HAP-1 (cell line): ENCODE measurements at regions not wholly inside any gene's neighbourhood (a gene's known extent, or its start where the extent isn't known, plus 50 kb on each side); places are given as distances from the start of the nearest gene placed in this dataset.

Experiments used
- DNase-seq, 2 experiments: peaks; one replicate each; pipeline ENCODE4 v3.0.0-alpha.2; 2016 to 2020; ENCODE audit warnings: low spot score in 2 of 2
- H3K27me3 ChIP-seq: fragments of 250-450 bp; sonication (Bioruptor Pico); 2 replicates; pipeline ENCODE4 v1.5.1; 2020; ENCODE audit warnings: low read depth, mild to moderate bottlenecking, moderate library complexity
- H3K36me3 ChIP-seq: fragments of 250-450 bp; sonication (Bioruptor Pico); replicated peaks from 2 replicates; pipeline ENCODE4 v1.5.1; 2020; ENCODE audit warnings: mild to moderate bottlenecking
- H3K4me1 ChIP-seq: fragments of 250-450 bp; sonication (Bioruptor Pico); 2 replicates; pipeline ENCODE4 v1.5.1; 2020; ENCODE audit warnings: mild to moderate bottlenecking
- H3K4me3 ChIP-seq: fragments of 250-450 bp; sonication (Bioruptor Pico); 2 replicates; pipeline ENCODE4 v1.5.1; 2020; ENCODE audit warnings: mild to moderate bottlenecking, moderate library complexity
- H3K9me3 ChIP-seq: fragments of 250-450 bp; sonication (Bioruptor Pico); 2 replicates; pipeline ENCODE4 v1.5.1; 2020; ENCODE audit warnings: mild to moderate bottlenecking, moderate library complexity
- in situ Hi-C: fragments of 300-500 bp; cut with MboI; formaldehyde crosslinking; loops from 3 replicates; pipeline ENCODE4 v1.14.3; 2020; ENCODE audit warnings: low sequenced_read_pairs, inconsistent platforms, mixed read lengths

GRCh38 chr13:104372095-104372655, 1306.0 kb upstream of the SLC10A2 start:
- in situ Hi-C loops, result no loop called here
- H3K9me3 ChIP-seq, result no peaks in the 10 kb centered on the region
- DNase-seq, result no peak

GRCh38 chr13:104365430-104365829, 1299.2 kb upstream of the SLC10A2 start:
- no peaks in the 10 kb centered on the region for H3K36me3 ChIP-seq
- no peak overlapping the region for H3K4me3 ChIP-seq
- H3K27me3 ChIP-seq, result no peaks in the 10 kb centered on the region
- in situ Hi-C loops, result no loop called here
- H3K4me1 ChIP-seq, result no peaks in the 10 kb centered on the region
- DNase-seq, result no peak
- no peaks in the 10 kb centered on the region for H3K9me3 ChIP-seq

More at GRCh38 chr13:104372095-104372655, 1306.0 kb upstream of the SLC10A2 start:
- no peak overlapping the region for H3K4me3 ChIP-seq
- no peaks in the 10 kb centered on the region for H3K27me3 ChIP-seq
- H3K36me3 ChIP-seq, result no peaks in the 10 kb centered on the region
- no peaks in the 10 kb centered on the region for H3K4me1 ChIP-seq

GRCh38 chr13:104357672-104358354, 1291.6 kb upstream of the SLC10A2 start:
- Histone ChIP-seq H3K27me3 (no peaks in the 10 kb centered on the region), H3K4me3 (no peak overlapping the region), H3K9me3 (no peaks in the 10 kb centered on the region), H3K4me1 (no peaks in the 10 kb centered on the region), H3K36me3 (no peaks in the 10 kb centered on the region)
- no peak for DNase-seq
- in situ Hi-C loops, result no loop called here

GRCh38 chr13:104357174-104357573, 1291.0 kb upstream of the SLC10A2 start:
- Histone ChIP-seq H3K27me3 (no peaks in the 10 kb centered on the region), H3K36me3 (no peaks in the 10 kb centered on the region), H3K4me3 (no peak overlapping the region), H3K4me1 (no peaks in the 10 kb centered on the region), H3K9me3 (no peaks in the 10 kb centered on the region)
- in situ Hi-C loops, result no loop called here
- no peak for DNase-seq

GRCh38 chr13:104355041-104355670, 1288.9 kb upstream of the SLC10A2 start:
- H3K4me3 ChIP-seq, result no peak overlapping the region
- no peaks in the 10 kb centered on the region for H3K27me3 ChIP-seq
- H3K36me3 ChIP-seq, result no peaks in the 10 kb centered on the region
- H3K9me3 ChIP-seq, result no peaks in the 10 kb centered on the region
- no peaks in the 10 kb centered on the region for H3K4me1 ChIP-seq
- in situ Hi-C loops, result no loop called here
- DNase-seq, result no peak

GRCh38 chr13:104327211-104327610, 1261.0 kb upstream of the SLC10A2 start:
- no peak overlapping the region for H3K4me3 ChIP-seq
- in situ Hi-C loops, result no loop called here
- no peaks in the 10 kb centered on the region for H3K27me3 ChIP-seq
- H3K4me1 ChIP-seq, result no peaks in the 10 kb centered on the region
- DNase-seq, result no peak
- no peaks in the 10 kb centered on the region for H3K9me3 ChIP-seq
- no peaks in the 10 kb centered on the region for H3K36me3 ChIP-seq

GRCh38 chr13:104326523-104326922, 1260.3 kb upstream of the SLC10A2 start:
- Histone ChIP-seq H3K27me3 (no peaks in the 10 kb centered on the region), H3K9me3 (no peaks in the 10 kb centered on the region), H3K36me3 (no peaks in the 10 kb centered on the region), H3K4me3 (no peak overlapping the region), H3K4me1 (no peaks in the 10 kb centered on the region)
- no peak for DNase-seq
- in situ Hi-C loops, result no loop called here

- Histone ChIP-seq H3K36me3 (no peaks in the 10 kb centered on the region), H3K4me3 (no peak overlapping the region), H3K9me3 (no peaks in the 10 kb centered on the region; the same call in 1 of the 2 replicates), H3K4me1 (no peaks in the 10 kb centered on the region), H3K27me3 (no peaks in the 10 kb centered on the region)
- in situ Hi-C loops, result no loop called here
- DNase-seq, result no peak
Observed at GRCh38 chr13:104321756-104322155, 1255.5 kb upstream of the SLC10A2 start.

GRCh38 chr13:104320446-104320845, 1254.2 kb upstream of the SLC10A2 start:
- Histone ChIP-seq H3K4me1 (no peaks in the 10 kb centered on the region), H3K4me3 (no peak overlapping the region), H3K36me3 (no peaks in the 10 kb centered on the region), H3K9me3 (no peaks in the 10 kb centered on the region; the same call in 1 of the 2 replicates), H3K27me3 (no peaks in the 10 kb centered on the region)
- DNase-seq, result no peak
- in situ Hi-C loops, result no loop called here

- Histone ChIP-seq H3K27me3 (no peaks in the 10 kb centered on the region), H3K9me3 (no peaks in the 10 kb centered on the region; the same call in 1 of the 2 replicates), H3K36me3 (no peaks in the 10 kb centered on the region), H3K4me3 (no peak overlapping the region), H3K4me1 (no peaks in the 10 kb centered on the region)
- no peak for DNase-seq
- in situ Hi-C loops, result no loop called here
Observed at GRCh38 chr13:104318121-104318520, 1251.9 kb upstream of the SLC10A2 start.

- H3K4me3 ChIP-seq, result no peak overlapping the region
- in situ Hi-C loops, result no loop called here
- no peaks in the 10 kb centered on the region for H3K4me1 ChIP-seq
- no peak for DNase-seq
- no peaks in the 10 kb centered on the region; the same call in 1 of the 2 replicates for H3K9me3 ChIP-seq
- H3K36me3 ChIP-seq, result no peaks in the 10 kb centered on the region
- no peaks in the 10 kb centered on the region for H3K27me3 ChIP-seq
Observed at GRCh38 chr13:104315606-104316005, 1249.4 kb upstream of the SLC10A2 start.

- Histone ChIP-seq H3K4me1 (no peaks in the 10 kb centered on the region), H3K27me3 (no peaks in the 10 kb centered on the region), H3K4me3 (no peak overlapping the region), H3K36me3 (no peaks in the 10 kb centered on the region), H3K9me3 (no peaks in the 10 kb centered on the region; the same call in 1 of the 2 replicates)
- DNase-seq, result no peak
- in situ Hi-C loops, result no loop called here
Observed at GRCh38 chr13:104314926-104315535, 1248.8 kb upstream of the SLC10A2 start.

- Histone ChIP-seq H3K4me1 (no peaks in the 10 kb centered on the region), H3K36me3 (no peaks in the 10 kb centered on the region)
- in situ Hi-C loops, result no loop called here
Observed at GRCh38 chr13:104314321-104314720, 1248.1 kb upstream of the SLC10A2 start.

GRCh38 chr13:104310861-104311260, 1244.6 kb upstream of the SLC10A2 start:
- no peaks in the 10 kb centered on the region for H3K9me3 ChIP-seq
- H3K27me3 ChIP-seq, result no peaks in the 10 kb centered on the region
- no peak overlapping the region for H3K4me3 ChIP-seq
- no peaks in the 10 kb centered on the region for H3K36me3 ChIP-seq
- in situ Hi-C loops, result no loop called here
- H3K4me1 ChIP-seq, result no peaks in the 10 kb centered on the region
- DNase-seq, result no peak

More at GRCh38 chr13:104314321-104314720, 1248.1 kb upstream of the SLC10A2 start:
- Histone ChIP-seq H3K27me3 (no peaks in the 10 kb centered on the region), H3K4me3 (no peak overlapping the region), H3K9me3 (no peaks in the 10 kb centered on the region; the same call in 1 of the 2 replicates)
- DNase-seq, result no peak
